B cell (primary cell): ENCODE measurements at regions not wholly inside any gene's neighbourhood (a gene's known extent, or its start where the extent isn't known, plus 50 kb on each side); places are given as distances from the start of the nearest gene placed in this dataset.

Source experiments
- EZH2 ChIP-seq: IDR thresholded peaks from 2 replicates; pipeline ENCODE4 v1.6.1; 2012; ENCODE audit warnings: borderline replicate concordance, low read depth, mild to moderate bottlenecking, moderate library complexity, low read length; ENCODE audit not compliant: insufficient read depth, poor library complexity, severe bottlenecking
- TF ChIP-seq, protein P1 (sequence below): fragments of 200-600 bp; IDR thresholded peaks from one replicate; pipeline ENCODE4 v1.8.0; 2022; ENCODE audit warnings: antibody characterized with exemption, mild to moderate bottlenecking

- TF ChIP-seq, protein P1, sequence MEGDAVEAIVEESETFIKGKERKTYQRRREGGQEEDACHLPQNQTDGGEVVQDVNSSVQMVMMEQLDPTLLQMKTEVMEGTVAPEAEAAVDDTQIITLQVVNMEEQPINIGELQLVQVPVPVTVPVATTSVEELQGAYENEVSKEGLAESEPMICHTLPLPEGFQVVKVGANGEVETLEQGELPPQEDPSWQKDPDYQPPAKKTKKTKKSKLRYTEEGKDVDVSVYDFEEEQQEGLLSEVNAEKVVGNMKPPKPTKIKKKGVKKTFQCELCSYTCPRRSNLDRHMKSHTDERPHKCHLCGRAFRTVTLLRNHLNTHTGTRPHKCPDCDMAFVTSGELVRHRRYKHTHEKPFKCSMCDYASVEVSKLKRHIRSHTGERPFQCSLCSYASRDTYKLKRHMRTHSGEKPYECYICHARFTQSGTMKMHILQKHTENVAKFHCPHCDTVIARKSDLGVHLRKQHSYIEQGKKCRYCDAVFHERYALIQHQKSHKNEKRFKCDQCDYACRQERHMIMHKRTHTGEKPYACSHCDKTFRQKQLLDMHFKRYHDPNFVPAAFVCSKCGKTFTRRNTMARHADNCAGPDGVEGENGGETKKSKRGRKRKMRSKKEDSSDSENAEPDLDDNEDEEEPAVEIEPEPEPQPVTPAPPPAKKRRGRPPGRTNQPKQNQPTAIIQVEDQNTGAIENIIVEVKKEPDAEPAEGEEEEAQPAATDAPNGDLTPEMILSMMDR, result no peak
- TF ChIP-seq EZH2, result no peak
Measured at GRCh38 chr5:133775584-133776304, 163.4 kb upstream of the FSTL4 start.
